Ovary (tissue), 3 donors: ENCODE measurements at regions not wholly inside any gene's neighbourhood (a gene's known extent, or its start where the extent isn't known, plus 50 kb on each side); places are given as distances from the start of the nearest gene placed in this dataset.

ENCODE experiments used
- CTCF ChIP-seq, 3 donors: fragments of 450-650 bp in 2 of 3; fragments of 200-600 bp in 1 of 3; IDR thresholded peaks; one replicate each; pipeline versions ENCODE4 v1.5.1 to v1.8.0; 2016 to 2022; ENCODE audit warnings: antibody characterized with exemption in 3 of 3, mild to moderate bottlenecking in 1 of 3
- EP300 ChIP-seq: sonication (generic); formaldehyde crosslinking; IDR thresholded peaks from one replicate; pipeline ENCODE4 v1.6.1; 2017; ENCODE audit warnings: antibody characterized with exemption
- POLR2A ChIP-seq: fragments of 450-650 bp; IDR thresholded peaks from one replicate; pipeline ENCODE4 v1.6.1; 2017; ENCODE audit warnings: antibody characterized with exemption, mild to moderate bottlenecking, moderate library complexity
- donor health status: DM: no; HTN: no; CAD: no.

GRCh38 chr4:27272217-27272616 lies 411.6 kb downstream of the STIM2 start:
- TF ChIP-seq CTCF (IDR thresholded peaks at IDR 0.05) (no peak), POLR2A (no peak), EP300 (no peak)
